ENCODE measurements at regions not wholly inside any gene's neighbourhood (a gene's known extent, or its start where the extent isn't known, plus 50 kb on each side); places are given as distances from the start of the nearest gene placed in this dataset.

DNA sequence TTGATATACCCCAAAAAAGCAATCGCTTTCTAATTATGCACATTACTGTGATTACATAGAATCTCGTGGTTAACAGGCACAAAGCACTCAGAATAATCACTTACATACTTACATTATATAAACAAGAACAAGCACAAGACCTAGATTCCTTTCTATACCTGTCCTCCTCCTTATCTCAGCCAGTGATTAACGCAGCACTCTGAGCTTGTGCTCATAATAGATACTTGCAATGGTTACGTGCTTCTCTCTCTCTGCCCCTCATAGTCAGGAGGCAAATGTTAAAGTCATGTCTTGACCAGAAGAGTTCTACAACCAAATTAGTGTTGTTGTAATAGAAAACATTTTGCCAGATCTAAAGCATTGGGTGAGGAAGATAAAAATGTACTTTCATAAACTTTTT is 342.2 kb upstream of the PKDCC start:
- intact Hi-C loops (cut with micrococcal nuclease; ENCODE audit: unreplicated experiment) = no loop called here
- TF ChIP-seq CTCF (conservative IDR thresholded peaks at IDR 0.05; ENCODE audit: low read depth, low read length) (no peak), EZH2 (IDR thresholded peaks at IDR 0.05; ENCODE audit: borderline replicate concordance, low read depth, low read length, poor library complexity, severe bottlenecking) (no peak)
- Histone ChIP-seq H3K27me3 (replicated peaks; ENCODE audit: insufficient read depth, low read depth, low read length, poor library complexity) (peaks cover 29% of the 10 kb centered on the region), H3K4me1 (ENCODE audit: insufficient read depth, low read length, poor library complexity, severe bottlenecking) (no peaks in the 10 kb centered on the region), H3K27ac (ENCODE audit: low read depth, low read length, poor library complexity, severe bottlenecking) (no peak overlapping the region), H3K9me3 (ENCODE audit: low read depth, low read length, poor library complexity, severe bottlenecking) (no peaks in the 10 kb centered on the region), H3K4me3 (ENCODE audit: low read depth, low read length, poor library complexity, severe bottlenecking) (no peak overlapping the region), H3K36me3 (ENCODE audit: insufficient read depth, low read length, poor library complexity, severe bottlenecking) (no peaks in the 10 kb centered on the region)
- no peak for DNase-seq (ENCODE audit: low spot score)
- BruUV-seq (replicated peaks) = no TSS peak
- CTCF ChIA-PET = no interaction called here
- POLR2A ChIA-PET (ENCODE audit: low non-redundant PET) = no interaction called here

DNA sequence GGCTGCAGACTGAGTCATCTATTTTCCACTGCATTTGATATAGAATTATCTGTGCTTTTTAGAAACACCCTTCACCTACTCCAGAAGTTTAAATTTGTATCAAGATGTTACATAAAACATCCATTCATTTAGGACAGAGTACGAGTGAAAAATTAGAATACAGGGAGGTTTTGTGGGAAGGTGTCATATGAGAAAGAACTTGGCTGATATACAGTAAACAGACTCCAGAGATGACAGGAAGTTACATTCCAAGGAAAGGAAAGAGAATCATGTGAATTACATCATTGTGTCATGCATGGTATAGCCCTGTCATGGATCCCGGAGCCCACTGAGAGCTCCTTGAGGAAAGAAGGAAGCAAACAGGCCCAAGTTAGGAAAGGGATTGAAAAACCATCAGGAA is 341.5 kb upstream of the PKDCC start:
- intact Hi-C loops (cut with micrococcal nuclease; ENCODE audit: unreplicated experiment) = no loop called here
- CTCF ChIA-PET = no interaction called here
- Histone ChIP-seq H3K27ac (ENCODE audit: low read depth, low read length, poor library complexity, severe bottlenecking) (no peak overlapping the region), H3K4me3 (ENCODE audit: low read depth, low read length, poor library complexity, severe bottlenecking) (no peak overlapping the region), H3K36me3 (ENCODE audit: insufficient read depth, low read length, poor library complexity, severe bottlenecking) (no peaks in the 10 kb centered on the region), H3K9me3 (ENCODE audit: low read depth, low read length, poor library complexity, severe bottlenecking) (no peaks in the 10 kb centered on the region), H3K27me3 (replicated peaks; ENCODE audit: insufficient read depth, low read depth, low read length, poor library complexity) (peaks cover 24% of the 10 kb centered on the region), H3K4me1 (ENCODE audit: insufficient read depth, low read length, poor library complexity, severe bottlenecking) (no peaks in the 10 kb centered on the region)
- no peak for DNase-seq (ENCODE audit: low spot score)
- no TSS peak for BruUV-seq (replicated peaks)
- TF ChIP-seq CTCF (conservative IDR thresholded peaks at IDR 0.05; ENCODE audit: low read depth, low read length) (no peak), EZH2 (IDR thresholded peaks at IDR 0.05; ENCODE audit: borderline replicate concordance, low read depth, low read length, poor library complexity, severe bottlenecking) (no peak)
- POLR2A ChIA-PET (ENCODE audit: low non-redundant PET) = no interaction called here

DNA sequence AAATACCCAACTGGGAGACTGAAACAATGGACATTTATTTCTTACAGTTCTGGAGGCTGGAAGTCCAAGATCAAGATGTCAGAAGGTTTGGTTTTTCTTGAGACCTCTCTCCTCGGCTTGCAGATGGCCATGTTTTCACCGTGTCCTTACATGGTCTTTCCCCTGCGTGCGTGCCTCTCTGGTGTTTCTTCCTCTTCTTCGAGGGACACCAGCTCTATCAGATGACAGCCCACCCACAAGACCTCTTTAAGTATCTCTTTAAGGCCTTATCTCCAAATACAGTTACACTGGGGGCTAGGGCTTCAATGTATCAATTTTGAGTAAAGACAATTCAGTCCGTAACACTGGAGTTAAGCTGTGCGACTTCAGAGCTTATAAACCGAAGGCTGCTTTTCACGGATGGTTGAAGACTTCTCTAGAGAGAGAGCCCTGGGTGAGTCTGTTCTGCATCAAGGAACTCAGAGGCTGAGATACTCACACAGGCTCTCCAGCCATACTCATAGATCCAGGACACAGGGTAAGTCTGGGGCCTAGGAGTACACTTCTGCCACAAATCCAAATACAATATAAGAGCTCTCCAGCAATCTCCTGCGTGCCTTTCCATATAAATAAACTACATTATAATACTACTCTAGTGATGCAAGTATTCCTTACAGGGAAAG is 339.9 kb upstream of the PKDCC start:
- DNase-seq (ENCODE audit: low spot score) = no peak
- Histone ChIP-seq H3K36me3 (ENCODE audit: insufficient read depth, low read length, poor library complexity, severe bottlenecking) (no peaks in the 10 kb centered on the region), H3K4me3 (ENCODE audit: low read depth, low read length, poor library complexity, severe bottlenecking) (no peak overlapping the region), H3K27ac (ENCODE audit: low read depth, low read length, poor library complexity, severe bottlenecking) (no peak overlapping the region), H3K9me3 (ENCODE audit: low read depth, low read length, poor library complexity, severe bottlenecking) (no peaks in the 10 kb centered on the region), H3K4me1 (ENCODE audit: insufficient read depth, low read length, poor library complexity, severe bottlenecking) (no peaks in the 10 kb centered on the region), H3K27me3 (replicated peaks; ENCODE audit: insufficient read depth, low read depth, low read length, poor library complexity) (peaks cover 19% of the 10 kb centered on the region)
- intact Hi-C loops (cut with micrococcal nuclease; ENCODE audit: unreplicated experiment) = no loop called here
- BruUV-seq (replicated peaks) = no TSS peak
- POLR2A ChIA-PET (ENCODE audit: low non-redundant PET) = no interaction called here
- TF ChIP-seq EZH2 (IDR thresholded peaks at IDR 0.05; ENCODE audit: borderline replicate concordance, low read depth, low read length, poor library complexity, severe bottlenecking) (no peak), CTCF (conservative IDR thresholded peaks at IDR 0.05; ENCODE audit: low read depth, low read length) (no peak)
- CTCF ChIA-PET = no interaction called here

Data from A673 (cell line).